ENCODE measurements at regions not wholly inside any gene's neighbourhood (a gene's known extent, or its start where the extent isn't known, plus 50 kb on each side); places are given as distances from the start of the nearest gene placed in this dataset.

DNA sequence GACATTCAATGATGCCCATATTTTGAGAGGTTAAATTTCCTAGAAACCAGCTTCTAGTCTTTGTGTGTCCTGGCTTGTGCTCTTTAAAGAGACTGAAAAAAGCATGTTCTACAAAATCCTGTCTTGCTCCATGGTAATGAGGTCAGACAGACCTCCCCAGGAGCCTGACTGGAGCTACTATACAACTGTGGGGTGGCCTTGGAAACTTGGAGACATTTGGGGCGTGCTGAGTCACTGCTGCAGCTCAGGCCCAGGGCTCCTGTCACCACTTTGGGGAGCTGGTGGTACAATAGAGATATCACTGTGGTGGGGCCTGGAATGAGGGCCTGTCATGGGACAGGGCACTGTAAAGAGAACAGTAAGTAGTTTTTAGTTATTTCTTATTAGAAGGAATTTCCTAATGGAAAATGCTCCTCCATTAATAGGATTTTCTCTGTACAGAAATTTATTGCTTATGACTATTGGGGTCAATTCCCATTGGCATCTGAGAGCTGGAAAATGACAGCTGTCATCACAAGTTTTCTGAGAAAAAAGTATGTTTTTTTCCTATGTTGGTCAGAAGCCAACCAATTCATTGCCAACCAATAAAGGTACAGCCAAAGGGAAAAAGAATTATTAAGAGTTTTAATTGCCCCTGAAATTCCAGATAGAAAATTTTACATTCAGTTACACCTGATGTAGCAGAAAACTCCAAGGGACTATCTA, 207.4 kb upstream of the JADE1 start:
- DNase-seq (ENCODE audit: low spot score): peak; percentile 8

DNA sequence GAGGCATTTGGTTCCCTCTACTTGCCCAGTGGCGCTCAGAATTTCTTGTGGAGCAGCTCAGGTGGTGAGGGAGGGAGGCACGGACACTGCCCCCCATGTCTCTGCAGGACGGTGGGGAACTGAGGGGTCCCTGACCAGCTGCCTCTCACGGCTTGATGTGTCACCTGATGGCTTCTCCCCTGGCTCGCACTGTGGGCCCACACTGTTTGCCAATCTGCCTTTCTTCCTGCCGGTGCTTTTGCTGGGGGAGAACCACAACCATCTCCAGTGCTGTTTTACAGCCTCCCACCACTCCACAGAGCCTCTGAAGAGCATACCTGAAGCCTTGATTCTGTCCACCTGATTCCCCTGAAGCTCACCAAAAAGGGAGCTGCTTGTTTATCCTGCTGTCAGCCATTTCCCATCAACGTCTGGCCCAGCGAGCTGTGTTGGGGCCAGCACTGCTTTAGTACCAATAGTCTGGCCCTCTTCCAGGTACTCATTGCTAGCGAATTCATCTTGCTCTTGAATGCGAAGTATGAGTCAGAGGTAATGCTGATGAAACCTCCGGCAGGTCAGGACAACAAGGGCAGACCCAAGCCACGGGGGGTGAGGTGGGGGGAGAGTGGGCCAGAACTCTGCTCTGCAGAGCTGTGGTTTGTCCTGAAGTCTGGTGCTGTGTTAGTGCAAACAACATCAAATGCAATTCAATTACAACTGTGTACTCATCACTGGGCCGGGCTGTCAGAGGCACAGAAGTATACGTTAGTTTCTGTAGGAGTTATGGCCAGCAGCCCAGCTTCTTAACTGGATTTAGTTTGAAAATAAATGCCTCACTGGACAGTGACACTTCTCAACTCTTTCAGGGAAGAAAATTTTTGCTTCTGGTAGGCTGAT, 208.3 kb upstream of the JADE1 start:
- peak; percentile 57 for DNase-seq (ENCODE audit: low spot score)

DNA sequence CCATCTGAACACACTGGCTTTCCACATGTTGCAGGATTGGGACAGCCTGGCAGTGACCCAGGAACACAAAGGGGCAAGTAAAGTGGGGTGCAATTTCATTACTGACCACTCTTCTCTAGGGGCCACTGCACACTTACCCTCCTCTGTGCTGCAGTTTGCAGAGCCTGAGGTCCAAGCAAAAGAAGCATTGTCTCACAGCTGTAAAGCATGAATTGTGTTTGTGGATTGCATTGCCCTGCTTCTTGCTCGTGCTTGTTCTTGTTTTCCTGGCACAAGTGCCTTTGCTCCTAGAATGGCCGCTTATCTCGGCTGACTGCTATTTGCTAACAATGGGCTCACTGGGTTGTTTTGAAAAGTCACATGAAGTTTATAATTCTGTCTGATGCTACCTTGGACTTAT, 209.1 kb upstream of the JADE1 start:
- DNase-seq (ENCODE audit: low spot score): no peak

DNA sequence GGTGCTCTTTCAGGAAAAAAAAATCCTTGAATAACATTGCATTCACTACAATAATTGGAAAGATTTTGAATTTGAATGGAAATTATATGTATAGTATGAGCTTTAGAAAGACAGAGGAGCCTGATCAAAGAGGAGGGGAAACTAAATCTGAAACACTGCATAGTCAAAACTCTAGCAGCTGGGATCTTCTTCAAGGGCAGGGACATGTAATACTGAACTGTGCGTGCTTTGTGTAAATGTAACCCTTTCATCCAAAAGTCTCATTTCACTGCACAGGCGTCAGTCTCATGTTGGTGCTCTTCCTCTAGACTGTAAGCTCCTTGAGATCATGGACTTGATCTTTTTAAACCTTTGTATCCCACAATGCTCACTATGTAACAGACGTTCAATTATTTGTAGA, 212.0 kb upstream of the JADE1 start:
- no peak for DNase-seq (ENCODE audit: low spot score)

DNA sequence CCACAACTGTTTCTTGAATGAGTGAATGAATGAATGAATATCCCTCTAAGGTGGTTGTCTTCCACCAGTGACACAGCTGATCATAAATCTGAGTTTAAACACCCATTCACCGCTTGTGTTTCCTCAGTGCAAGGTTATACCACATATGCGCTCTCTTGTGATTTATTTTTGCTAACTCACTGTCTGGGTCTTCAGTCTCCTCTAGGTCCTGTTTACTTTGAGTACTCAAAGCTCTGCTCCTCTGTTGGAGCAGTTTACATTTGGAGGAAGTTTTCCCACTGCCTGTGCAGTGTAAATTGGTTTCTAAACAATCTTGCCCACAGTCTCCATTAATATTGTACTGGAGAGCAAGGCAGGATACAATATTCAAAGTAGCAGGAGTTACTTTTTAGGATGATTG, 212.6 kb upstream of the JADE1 start:
- DNase-seq (ENCODE audit: low spot score): no peak

DNA sequence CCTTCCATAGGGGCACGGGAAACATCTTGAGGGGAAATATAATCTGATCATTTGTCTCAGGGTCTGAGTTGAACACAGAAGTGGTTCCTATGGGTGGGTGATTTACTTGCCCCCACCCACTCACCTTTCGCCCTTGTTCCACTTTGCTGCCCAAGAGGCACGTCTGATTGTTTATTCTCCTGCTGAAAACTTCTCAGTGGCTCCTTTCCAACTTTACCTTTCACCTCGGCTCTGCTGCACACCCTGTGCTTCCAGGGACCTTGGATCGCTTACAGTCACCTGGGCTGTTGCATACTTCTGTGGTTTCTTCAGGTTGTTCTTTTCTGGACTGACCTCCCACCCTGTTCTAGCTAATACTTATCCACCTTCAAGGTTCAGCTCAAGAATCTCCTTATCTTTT, 213.4 kb upstream of the JADE1 start:
- DNase-seq (ENCODE audit: low spot score): no peak

DNA sequence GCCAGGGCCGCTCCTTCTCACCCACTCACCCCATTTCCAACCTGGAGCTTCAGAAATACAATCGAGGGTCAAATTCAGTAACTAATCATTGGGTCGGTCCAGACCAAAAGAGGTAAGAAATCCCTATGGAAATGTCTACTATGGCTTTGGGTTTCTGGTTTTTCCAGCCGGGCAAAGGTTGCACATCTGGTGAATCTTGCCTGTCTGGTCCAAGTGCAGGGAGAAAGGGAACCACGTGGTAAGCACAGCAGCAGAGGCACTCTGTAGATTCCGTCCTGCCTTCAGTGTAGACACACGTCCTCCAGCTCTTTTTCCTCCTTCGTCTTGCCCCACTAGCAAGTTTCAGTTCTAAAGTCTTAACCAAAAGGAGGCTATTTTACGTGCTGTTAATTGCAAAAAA, 218.0 kb upstream of the JADE1 start:
- no peak for DNase-seq (ENCODE audit: low spot score)

DNA sequence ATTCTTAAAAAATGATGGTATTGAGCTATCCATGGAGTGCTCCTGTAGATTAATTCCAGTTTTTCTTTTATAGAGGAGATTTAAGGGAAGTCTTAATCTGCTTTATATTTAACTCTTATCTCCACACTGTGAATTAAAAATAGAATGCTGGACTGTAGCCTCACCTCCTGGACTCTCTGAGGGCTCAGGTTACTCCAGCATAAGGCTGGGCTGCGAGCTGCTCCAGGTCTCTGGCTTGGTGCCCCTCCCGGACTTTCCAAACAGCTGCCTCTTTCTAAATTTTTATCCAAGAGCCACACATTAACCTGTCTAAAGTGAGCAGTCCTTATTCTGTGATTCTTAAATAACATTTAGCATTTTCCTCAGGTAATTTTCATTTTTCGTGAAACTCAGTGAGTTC, 218.7 kb upstream of the JADE1 start:
- DNase-seq (ENCODE audit: low spot score): no peak

DNA sequence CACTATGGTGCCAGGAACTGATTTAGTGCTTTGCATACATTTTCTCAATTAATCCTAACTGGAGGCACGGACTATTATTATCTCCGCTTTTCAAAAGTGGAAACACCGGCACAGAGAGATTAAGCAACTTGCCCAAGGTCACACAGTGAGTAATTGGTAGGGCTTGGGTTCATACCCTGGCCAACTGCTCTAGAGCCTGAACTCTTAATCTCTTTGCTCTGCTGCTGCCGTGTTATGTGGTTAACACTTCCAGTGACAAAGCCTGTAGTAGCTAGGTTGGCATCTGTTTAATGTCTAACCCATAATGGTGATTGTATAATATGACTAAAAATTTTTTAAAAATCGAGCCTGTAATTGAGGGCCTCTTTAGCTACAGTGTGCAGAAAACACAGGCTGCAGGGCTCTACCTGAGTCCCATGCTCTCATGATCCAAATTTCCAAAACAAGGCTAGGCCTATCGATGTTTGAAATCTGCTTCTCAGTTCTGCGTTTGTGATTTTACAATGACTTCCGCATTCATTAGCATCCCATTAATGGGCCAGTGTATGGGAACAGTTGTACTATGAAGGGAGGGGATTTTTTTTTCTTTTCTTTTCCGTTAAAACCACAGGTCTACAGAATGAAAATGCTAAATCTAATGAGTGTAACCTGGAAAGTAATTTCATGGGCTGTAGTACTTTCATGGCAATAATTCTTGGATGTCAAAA, 219.3 kb upstream of the JADE1 start:
- no peak for DNase-seq (ENCODE audit: low spot score)

DNA sequence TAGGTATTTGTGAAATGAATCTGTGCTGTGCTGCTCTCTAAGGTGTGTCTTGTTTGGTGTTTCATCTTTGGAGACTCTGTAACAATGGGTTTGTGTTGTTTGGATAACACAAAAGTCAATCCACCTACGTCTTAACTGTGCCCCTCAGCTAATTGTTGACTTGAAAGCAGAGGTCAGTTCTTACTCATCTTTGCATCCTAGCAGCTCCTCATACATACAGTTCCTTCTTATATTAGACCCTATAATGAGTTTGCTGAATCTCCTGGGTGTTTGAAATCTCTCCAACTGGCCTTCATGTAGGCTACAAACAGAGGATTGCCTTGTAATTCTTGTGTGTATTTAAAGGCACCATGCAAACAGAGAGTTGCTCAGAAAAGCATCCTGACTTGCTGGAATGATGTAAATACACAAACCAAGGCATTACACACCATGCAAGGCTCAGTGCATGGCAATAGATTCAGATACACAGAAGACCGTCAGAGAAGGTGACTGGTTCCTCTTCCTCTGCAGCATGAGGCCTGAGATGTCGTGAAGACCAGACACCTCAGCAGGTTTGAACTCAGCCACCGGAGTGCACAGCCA, 220.0 kb upstream of the JADE1 start:
- DNase-seq (ENCODE audit: low spot score): no peak

DNA sequence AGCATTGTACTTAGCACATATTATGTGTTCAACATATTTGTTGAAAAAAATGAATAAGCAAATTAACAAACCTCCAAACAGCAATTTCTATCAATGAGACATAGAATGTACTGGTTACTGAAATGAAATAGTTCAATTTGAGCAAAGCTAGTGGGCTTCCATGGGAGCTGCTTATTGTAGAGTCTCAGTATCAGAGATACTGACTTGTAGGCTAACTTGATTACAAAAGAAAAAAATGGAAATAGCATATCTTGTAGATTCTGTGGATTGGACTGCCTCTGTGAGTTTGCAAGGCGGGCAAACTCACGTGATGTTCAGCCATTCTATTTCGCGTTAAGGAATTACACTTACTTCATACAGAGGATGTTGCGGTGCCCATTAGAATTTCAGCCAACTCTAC, 222.1 kb upstream of the JADE1 start:
- no peak for DNase-seq (ENCODE audit: low spot score)

DNA sequence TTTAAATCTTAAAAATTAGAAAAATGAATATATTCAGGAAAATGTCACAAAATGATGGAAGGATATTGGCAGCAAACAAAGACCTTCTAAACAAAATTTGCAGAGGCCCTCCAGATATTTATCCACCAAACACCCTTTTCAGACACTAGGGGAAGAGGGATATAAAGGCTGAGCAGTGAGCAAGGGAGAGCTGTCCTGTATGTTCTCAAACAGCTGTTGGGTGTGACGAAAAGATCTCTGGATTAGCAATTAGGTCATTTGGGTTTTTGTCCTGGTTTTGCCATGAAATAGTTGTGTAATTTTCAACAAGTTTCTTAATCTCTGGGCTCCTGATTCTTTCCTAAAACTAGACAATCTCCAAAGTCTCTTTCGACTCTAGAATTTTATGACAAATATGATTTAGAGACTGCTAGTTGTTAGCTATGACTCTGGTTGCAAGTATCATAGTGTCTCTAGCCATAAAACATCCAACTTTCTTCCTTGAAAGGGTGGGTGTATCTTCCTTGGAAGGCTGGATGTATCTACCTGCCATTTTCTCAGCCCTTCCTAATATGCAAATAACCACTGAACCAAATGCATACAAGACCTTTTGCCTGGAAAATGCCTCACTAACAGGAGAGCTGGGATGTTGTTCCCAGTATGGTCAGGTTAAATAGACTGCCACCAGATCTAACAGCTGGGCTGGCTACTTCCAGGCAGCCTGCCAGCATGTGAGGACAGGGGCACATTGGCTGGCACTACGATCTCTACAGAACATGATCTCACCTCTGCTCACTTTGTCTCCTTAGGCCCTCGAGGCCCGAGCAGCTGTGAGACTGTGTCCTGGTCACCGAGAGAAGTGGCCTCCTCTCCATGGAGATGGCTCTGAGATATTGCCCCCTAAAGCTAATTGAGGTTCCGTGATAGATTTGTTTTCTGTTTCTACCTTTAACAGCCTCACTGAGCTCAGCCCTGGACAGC, 225.5 kb upstream of the JADE1 start:
- DNase-seq (ENCODE audit: low spot score): no peak

DNA sequence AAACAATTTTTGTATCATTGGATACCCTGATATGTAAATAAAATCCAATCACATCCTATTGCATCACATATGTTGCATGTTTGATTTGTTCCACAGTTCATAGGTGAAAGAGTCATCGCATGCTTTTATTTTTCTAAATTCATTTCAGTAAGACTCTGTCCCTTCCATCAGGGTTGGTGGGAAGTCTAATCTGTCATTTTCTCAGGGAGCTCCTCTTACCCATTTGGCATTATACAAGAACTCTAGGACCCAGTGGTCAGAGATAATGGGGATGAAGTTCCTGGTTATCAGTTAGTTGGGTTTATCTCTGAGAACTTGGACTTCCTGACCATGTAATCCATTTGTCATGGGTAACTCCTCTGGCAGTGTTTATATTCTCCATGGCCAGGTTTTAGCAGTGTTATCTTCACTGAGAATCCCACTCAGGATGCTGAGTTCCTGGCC, 227.1 kb upstream of the JADE1 start:
- DNase-seq (ENCODE audit: low spot score): no peak

DNA sequence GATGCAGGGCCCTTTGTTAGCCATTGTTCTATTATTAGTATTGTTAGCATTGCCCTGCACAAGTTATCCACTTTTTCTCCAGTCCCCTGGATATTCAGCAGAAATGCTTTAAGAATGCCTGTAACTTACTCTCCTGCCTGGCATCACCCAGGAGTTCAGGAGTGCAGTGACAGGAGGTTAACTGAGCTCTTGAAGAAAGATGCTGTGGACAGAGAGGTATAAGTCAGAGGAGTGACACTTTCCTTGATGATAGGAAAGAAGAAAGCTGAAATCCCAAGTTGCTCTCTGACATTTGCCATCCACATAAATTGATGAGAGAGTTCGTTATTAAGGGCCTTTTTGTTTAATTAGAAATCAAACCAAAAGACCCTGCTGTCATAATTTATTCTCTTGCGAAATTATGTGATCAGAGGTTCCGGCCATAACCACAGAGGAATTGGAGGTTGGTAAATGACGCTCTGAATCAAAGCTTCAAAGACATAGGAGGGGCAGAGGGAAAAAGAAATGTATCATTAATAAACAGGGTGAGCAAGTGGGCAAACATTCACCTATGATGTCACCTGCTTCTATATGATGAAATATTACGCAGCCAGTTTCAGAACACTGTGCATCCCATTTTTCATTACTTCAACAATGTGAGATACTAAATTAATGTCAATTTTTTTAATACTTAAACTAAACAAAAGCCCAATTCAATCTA, 230.2 kb upstream of the JADE1 start:
- no peak for DNase-seq (ENCODE audit: low spot score)

DNA sequence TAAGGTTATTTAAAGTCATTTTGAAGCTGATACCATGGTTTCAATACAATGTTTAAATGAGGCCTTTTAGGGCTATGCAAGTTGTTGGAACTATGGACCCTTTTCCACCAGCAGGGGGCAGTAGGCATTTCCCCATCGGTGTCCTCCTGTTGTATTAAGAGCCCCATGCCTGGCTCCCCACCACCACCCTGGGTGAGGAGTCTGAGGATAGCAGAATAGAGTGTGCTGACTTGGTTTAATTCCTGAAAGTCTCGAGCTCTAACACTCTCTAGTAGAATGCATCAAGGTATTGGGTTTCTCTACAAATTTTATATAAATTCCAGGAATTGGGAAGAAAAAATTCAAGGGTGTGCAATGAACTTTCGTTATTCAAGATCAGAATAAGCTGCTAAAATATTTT, 234.8 kb upstream of the JADE1 start:
- peak; percentile 54 for DNase-seq (ENCODE audit: low spot score)

DNA sequence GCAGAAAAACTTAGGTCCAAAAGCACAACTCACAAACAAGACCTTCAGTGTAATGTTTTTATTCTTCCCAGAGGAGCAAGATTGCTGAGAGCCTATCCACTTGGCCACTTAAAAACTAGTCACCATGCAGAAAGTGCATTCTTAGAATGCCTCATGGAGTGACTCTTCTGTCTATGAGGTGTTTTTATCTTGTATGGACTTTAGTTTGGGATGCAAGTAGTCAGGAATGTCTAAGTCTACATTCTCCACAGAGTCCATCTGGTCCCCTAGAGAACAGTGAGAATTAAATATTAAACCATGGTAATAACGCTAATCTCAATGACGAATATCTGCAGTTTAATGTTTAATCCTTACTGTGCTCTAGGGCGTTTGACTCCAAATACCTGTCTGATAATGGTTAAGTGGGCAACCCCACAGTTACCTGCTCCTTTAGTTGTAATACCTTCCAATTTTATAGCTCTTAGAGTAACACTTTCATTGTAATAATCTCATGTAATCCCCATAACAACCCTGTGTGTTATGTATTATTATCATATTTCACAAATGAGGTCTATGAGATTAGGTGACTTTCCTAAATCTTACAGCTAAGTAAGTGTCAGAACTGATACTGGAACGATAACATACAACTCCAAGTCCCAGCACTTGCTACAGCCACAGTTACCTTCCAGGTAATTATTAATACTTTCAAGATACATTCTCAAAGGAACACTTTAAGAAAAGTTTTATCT, 235.6 kb upstream of the JADE1 start:
- DNase-seq (ENCODE audit: low spot score): no peak

DNA sequence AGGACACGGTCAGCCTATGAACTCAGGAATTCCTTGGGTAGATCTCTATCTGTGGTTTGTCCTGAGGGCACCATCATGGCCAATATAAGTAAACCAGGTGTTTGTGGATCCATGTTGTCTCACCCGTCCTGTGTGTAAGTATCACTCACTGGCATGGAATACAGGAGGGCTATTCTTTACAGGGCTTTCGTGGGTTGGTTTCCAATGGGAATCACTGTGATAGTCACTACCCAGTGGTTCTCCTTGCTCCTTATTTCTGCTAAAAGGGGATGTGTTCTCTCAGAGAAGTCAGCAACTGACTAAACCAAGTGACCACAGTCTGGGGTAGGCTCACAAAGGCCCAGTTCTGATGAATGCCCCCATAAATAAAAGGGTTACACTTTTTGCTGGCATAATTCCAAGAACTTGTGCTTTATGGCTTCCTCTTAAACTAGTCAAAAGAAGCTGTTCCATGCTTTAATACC, 236.7 kb upstream of the JADE1 start:
- no peak for DNase-seq (ENCODE audit: low spot score)

DNA sequence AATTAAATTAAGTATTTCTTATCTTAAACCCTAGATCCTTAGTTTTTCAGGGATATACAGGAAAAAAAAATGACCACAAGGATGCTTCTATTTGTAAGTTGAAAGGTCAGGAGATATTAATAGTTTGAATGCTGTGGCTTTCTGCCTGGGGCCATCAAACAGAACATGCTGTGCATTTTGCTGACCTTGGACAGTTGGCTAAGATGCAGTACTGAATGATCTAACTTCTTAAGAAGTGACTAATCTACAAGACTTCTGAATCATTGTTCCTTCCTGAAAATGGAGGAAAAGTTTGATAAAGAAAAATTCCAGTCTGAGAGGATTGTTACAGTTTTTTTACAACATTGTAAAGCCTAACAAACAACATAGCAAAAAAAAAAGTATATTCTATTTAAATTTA, 237.8 kb upstream of the JADE1 start:
- DNase-seq (ENCODE audit: low spot score): peak; percentile 10

DNA sequence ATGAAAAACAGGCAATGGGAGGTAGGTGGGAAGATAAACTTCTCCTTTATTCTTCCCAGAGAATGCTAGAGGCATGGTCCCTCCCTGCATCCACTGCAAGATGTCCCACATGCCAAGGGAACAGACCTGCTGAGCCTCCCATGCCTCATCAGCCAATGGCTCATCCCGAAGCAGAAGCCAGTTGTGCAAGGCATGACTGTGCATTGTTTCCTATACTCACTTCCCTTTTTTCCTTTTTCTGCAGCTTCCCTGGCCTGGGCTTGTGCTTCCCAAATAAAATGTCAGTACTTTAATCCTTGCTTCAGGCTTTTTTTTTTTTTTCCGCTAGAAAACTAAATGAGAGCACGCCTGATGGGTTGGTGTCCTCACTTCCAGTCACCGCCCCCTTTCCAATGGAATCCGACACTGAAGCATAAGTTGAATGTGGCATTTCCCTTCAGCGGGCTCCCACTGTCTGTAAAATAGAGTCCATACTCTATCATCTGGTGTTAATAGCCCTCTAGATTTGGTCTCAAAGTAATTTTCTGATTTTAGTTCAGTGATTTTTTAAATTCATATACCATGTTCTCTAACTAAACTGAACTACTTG, 239.0 kb upstream of the JADE1 start:
- DNase-seq (ENCODE audit: low spot score): no peak

DNA sequence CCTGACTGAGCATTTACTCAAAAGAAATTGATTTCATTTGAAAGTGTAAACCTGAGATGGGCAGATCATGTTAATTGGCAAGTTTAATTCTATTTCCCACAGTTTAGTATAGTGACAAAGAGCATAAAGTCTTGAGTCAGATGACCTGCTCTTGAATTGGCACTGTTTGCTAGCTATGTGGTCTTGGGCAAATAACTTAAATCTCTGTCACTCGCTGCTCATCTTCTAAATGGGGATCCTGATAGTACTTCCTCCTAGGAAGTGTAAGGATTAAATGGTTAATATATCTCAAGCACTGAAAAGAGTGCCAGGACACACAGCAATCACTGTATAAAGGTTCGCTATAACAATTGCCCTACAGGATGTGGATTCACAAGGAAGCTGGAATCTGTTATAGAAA, 242.8 kb upstream of the JADE1 start:
- no peak for DNase-seq (ENCODE audit: low spot score)
